NCI-H128 (cell line): ENCODE measurements at regions not wholly inside any gene's neighbourhood (a gene's known extent, or its start where the extent isn't known, plus 50 kb on each side); places are given as distances from the start of the nearest gene placed in this dataset.

Source experiments
- DNase-seq: peaks from one replicate; lab custom pipeline; 2025; ENCODE audit not compliant: unreplicated experiment; lab: John Stamatoyannopoulos, UW

DNA sequence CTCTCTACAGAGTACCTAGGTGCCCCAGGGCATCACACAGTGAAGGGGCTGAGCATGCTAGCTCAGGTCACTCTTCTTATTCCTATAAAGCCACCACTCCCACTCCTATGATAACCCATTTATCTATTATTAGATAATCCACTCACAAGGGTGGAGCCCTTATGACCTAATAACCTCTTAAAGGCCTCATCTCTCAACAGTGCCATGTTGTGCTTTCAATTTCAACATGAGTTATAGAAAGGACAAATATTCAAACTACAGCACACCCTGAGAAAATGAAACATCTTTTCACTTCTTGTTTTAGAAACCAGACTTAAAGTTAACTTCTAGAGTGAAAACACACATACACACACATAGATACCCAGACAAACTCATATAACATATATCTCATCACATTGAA lies 1494.9 kb upstream of the MIR17HG start:
- no peak for DNase-seq

DNA sequence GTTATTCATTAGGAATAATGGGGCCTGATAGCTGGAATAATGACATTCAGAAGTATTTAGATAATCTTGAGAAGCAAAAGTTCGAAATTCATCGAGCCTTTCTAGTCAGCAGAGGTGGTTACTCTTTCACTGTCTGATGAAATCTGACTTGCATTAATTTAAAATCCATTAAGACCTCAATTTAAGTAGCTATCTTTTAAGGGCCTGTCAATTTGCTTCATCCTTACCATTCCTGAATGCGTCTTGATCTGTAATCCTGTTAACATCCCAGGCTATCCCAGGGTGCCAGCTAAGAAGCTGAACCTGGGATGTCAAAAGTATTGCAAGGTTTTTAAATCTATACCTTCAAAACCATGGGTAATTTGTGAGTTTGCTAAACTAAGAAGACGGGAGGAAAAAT lies 1491.0 kb upstream of the MIR17HG start:
- DNase-seq, result no peak

- DNase-seq, result no peak
Observed at GRCh38 chr13:89857502-89857901, 1490.0 kb upstream of the MIR17HG start.

DNA sequence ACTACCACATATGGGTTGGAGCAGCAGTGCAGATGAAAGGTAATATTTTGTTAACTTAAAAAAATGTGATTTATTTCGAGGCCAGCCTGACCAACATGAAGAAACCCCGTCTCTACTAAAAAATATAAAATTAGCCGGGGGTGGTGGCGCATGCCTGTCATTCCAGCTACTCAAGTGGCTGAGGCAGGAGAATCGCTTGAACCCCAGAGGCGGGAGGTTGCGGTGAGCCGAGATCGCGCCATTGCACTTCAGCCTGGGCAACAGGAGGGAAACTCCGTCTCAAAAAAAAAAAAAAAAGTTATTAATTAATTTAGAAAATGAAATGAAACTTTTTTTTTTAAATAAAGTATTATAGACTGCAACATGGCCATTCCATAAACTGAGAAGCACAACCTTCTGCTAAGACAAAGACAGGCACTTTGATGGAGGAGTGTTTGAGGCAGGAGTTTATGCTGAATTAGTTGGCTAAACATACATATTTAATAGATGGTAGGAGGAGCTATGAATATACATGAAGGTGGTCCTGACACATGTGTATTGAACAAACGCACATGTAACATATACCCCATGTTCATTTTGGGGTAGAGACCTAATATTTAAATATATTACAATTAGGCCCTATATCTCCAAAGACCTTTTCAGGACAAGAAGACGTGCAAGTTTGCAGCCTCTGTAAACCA lies 1485.3 kb upstream of the MIR17HG start:
- DNase-seq, result no peak

GRCh38 chr13:89862691-89863036 lies 1484.8 kb upstream of the MIR17HG start:
- DNase-seq, result no peak

DNA sequence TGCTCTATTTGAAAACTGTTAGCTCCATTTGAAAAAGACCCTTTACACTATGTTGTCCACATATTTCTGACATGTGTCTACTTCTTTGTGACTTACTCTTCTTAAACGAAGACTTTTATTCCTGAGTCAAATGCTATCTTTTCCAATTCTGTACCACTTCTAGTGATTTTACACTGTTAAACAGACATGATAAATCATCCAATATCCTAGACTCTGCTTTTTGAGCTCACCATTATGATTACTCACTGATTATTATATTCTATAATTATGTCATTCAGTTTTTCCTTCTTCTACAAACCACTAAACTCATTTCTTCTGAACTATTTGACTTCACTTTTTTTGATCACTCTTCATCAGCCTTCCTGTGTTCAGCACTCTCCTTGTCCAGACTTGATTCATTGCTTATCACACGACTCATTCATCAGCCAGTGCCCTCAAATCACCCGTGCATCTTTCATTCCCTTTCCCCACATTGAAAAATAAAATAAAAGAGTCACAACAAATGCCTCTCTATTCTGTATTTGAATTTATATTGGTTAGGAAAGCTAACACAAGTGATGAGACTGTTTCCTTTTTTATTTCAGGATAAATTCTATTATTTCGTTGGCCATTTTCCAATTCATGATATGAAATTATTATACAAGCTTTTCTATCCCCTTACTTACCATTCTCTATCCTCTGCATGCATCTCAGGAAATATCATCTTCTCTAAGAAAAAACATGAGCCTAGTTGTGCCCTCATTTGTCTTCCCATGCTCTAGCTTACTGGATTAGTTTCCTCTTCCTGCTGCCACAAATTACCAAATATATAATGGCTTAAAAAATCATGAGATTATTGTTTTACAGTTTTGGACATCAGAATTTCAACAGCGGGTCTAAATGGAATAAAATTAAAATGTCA lies 1482.1 kb upstream of the MIR17HG start:
- no peak for DNase-seq

DNA sequence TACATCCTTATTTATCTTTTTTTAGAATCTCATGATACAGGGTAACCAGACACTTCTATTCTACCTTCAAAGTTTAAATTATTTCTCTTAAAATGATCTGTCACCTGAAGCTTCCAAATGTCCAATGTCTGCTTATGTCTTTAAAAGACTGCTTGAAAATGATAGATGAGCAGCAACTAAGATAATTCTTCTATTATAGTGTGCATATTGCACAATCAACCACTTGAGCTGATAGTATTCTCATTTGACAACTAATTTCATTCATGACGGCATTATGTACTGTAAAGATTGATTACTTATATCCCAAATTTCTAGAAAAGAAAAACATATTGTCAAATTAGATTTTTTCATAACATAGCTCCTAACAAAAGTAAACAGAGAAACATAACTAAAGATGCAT lies 1478.2 kb upstream of the MIR17HG start:
- DNase-seq, result no peak

DNA sequence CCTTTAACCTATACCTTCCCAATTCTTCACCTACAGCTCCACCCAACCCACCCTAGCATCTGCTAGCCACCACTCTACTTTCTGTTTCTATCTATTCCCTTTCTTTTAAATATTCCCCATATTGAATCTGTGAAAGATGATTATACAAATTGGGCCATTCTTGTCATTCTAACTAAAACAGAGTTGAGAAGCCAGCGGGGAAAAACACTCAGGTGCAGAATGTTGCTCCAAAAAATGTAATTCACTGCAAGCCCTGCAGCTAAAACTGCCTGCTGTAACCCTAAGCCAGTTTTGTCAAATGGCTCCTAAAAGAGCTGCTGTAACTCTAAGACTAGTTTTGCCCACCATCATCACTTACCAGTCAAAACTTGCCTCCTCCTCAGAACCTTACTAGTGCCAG lies 1468.6 kb upstream of the MIR17HG start:
- DNase-seq, result no peak

DNA sequence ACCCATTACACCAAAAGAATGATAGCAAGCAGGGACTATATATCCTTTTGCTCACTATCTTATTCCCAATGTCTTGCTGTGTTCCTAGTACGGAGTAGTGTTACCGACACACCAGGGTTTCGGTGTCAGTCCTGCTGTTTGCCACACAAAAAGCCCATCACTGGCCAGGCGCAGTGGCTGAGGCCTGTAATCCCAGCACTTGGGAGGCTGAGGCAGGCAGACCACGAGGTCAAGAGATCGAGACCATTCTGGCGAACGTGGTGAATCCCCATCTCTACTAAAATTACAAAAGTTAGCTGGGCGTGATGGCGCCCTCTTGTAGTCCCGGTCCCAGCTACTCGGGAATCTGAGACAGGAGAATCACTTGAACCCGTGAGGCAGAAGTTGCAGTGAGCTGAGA lies 1467.3 kb upstream of the MIR17HG start:
- DNase-seq, result no peak

DNA sequence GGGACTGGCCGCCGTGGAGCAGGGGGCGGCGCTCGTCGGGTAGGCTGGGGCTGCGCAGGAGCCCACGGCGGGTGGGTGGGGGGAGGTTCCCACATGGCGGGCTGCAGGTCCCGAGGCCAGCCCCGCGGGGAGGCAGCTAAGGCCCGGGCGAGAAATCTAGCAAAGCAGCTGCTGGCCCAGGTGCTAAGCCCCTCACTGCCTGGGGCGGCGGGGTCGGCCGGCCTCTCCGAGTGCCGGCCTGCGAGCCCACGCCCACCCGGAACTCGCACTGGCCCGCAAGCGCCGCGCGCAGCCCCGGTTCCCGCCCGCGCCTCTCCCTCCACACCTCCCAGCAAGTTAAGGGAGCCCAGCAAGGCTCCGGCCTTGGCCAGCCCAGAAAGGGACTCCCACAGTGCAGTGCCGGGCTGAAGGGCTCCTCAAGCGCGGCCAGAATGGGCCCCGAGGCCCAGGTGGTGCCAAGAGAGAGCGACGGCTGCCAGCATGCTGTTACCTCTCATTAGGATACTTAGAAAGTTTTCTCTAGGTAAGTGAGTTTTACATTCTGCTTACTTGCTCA lies 1463.5 kb upstream of the MIR17HG start:
- no peak for DNase-seq

DNA sequence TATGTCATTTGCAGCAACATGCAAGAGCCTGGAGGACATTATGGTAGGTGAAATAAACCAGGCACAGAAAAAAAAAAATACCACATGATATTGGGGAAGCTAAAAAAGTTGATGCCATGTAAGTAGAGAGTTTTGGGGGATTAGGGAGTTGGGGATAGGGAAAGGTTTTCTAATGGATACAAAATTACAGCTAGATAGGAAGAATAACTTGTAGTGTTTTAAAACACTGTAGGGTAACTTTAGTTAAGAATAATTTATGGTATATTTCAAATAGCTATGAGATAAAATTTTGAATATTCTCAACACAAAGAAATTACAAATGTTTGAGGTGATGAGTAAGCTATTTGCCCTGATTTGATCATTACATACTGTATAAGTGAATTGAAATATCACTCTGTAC lies 1456.7 kb upstream of the MIR17HG start:
- DNase-seq, result no peak

GRCh38 chr13:89891416-89891815 lies 1456.1 kb upstream of the MIR17HG start:
- no peak for DNase-seq

- no peak for DNase-seq
Observed at GRCh38 chr13:89897681-89898080, 1449.8 kb upstream of the MIR17HG start.

DNA sequence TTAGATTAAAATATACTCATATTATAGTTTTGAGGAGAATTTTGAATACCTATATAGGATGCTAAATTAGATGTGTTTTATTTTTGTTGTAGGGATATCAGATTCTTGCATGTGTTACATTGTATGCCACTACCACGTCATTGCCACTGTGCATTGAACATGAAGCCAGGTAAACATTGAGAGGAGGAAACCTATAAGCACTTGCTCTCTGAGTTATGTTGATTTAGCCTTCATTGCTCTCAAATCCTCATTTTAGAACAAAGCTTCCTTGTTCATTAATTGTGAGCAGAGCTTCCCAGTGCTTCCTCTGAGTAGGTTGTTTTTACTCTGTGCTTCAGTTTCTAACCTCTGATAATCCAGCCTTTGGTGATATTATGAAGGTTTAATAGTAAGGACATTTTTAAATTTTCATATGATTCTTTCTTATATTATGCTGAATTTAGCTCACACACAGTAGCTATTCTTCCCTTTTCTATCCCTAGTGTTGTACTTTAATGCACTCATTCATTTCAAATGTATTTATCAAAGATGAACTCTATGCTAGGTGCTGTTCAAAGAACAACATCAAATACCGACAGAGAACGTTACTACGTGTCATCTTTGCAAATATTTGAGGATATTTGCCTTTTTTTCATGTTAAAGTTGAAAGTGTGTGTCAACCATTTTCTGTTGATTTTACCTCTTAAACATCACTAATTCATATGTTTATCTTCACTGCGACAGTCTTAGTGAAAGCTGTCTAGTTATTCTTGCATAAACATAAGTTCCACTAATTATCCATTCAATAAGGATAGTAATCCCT lies 1448.0 kb upstream of the MIR17HG start:
- no peak for DNase-seq

DNA sequence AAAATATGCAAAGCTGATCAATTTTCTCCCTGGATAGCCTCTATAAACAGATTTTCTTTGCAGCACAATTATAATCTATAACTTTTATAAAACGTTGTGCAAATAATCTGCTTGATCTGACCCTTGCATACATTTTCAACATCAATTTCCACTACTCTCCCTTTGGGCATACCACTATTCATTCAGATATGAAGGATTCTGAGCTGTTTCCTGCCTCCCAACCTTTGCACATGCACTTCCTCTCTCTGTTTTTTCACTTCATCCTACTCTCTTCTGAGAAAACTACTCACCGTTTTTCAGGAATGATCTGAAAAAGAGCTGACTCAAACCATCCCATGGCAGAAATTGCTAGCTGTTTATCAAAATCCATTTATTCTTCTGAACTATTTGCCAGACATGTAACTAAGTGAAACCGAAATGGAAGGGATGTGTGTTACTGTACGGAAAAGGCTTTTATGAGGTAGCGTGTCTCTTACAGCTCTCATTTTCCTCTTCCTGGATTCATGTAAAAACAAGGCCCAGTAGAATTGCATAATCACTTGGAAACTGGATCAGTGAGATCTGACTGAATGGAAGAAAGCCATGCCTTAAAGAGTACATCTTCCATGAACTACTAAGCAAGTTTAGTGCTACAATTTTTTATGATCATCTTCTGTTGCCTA lies 1447.3 kb upstream of the MIR17HG start:
- no peak for DNase-seq

- DNase-seq, result no peak
Observed at GRCh38 chr13:89902223-89902622, 1445.3 kb upstream of the MIR17HG start.

DNA sequence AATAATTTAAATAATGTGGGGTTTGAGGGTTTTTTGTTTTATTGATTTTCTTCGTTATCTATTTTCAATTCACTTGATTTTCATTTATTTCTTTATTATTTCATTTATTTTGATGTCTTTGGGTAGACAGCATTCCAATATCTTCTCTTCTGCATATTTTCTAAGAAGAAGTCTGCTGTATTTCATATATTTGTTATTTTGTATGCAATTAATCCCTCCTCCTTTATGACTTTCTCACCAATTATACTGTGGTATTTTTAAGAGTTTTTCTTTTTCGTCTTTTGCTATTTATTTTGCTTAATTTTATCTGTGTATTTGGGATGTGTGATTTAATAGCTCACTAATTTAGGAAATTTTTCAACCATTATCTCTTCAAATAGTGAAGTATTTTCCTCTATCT lies 1444.4 kb upstream of the MIR17HG start:
- DNase-seq, result no peak

DNA sequence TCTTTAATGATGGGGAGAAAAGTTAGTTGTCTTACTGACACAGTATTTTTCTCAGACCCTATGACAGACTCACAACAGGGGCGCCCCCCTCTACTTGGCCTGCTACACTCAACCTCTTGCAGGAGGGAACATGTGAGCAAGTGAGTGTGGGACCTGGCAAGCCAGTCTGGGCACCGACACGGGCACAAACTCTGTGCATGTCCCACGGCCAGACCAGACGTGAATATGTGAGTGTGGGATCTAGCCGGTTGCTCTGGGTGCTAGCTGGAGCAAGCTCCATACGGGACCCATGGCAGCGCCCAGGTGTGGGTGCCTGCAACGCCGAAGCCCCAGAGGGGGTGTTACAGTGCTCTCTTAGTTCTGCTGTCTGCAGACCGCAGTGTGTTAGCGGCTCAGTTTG lies 1437.3 kb upstream of the MIR17HG start:
- no peak for DNase-seq

DNA sequence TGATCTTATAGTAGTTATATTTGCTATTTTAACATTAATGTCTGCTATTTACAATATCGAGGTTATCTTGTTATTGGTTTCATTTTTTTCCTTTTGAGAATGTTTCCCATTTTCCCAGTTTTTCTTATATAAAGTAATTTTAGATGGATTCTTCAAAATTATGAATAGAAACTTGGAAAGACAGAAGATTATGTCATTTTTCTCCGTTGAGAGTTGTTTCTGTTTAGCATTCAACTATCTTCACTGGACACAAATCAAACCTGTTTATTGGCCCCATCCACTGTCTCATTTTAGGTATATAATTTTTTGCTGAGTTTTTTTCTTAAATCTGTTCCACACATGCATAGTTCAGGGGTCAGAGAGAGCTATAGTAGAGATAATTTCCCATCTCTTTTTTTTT lies 1430.9 kb upstream of the MIR17HG start:
- no peak for DNase-seq

DNA sequence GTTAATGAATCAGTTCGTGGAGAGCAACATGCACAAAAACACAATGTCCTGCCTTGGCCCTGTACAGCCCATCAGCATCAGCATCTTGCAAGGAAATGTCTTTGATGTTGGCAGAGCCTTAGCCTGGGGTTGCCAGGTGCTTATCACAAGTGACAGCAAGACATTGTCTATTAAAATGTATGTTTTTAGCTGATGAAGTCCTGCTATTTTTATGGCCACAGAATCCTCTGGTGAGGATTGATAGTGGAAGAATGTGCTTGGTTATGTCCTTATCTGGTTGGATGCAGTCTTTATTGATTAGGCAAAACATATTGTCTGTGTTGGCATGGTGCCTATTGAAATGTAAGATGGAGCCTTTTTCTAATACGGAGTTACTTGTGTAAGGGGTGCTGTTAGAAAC lies 1427.0 kb upstream of the MIR17HG start:
- no peak for DNase-seq

DNA sequence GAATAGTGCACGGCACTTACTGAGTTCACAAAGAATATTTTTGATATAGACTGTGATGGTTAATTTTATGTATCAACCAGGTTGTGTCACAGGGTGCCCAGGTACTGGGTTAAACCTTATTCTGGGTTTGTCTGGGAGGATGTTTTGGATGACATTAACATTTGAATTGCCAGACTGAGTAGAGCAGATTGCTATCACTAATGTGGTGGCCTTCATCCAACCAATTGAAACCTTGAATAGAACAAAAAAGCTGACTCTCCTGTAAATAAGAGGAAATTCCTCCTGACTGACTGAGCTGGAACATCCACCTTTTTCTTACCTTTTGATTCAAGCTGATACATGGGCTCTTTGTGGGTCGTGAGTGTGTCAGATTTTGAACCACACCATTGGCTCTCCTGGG lies 1424.4 kb upstream of the MIR17HG start:
- DNase-seq, result no peak
